ENCODE measurements at regions not wholly inside any gene's neighbourhood (a gene's known extent, or its start where the extent isn't known, plus 50 kb on each side); places are given as distances from the start of the nearest gene placed in this dataset.

DNA sequence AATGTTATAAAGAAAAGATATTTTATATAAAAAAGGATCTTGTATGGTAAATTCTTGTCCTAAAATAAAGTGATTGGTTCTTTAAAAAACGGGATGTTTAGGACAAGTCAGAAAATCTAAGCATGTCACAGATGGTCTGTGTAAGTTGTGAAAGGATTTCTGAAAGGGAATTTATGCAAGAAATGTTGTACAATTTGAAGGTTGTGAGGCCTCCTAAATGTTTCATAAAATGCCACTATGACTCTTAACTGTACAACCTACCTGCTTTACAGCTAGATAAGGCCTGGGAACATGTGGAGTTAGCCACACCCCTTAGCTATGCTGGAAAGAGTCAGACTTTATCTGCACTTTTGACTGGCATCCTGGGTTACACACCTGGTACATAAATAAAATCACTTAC lies 951.5 kb upstream of the POU3F4 start:
- H3K4me1 ChIP-seq (ENCODE audit: low read depth, poor library complexity, severe bottlenecking) = no peaks in the 10 kb centered on the region
- H3K27me3 ChIP-seq (ENCODE audit: insufficient read depth, low read depth) = no peaks in the 10 kb centered on the region

GRCh38 chrX:82585868-82586267 lies 922.2 kb upstream of the POU3F4 start:
- H3K4me2 ChIP-seq = no peak overlapping the region
- no peaks in the 10 kb centered on the region for H3K4me1 ChIP-seq (ENCODE audit: low read depth, poor library complexity, severe bottlenecking)
- no peak overlapping the region for H3K27ac ChIP-seq
- no peaks in the 10 kb centered on the region for H3K27me3 ChIP-seq (ENCODE audit: insufficient read depth, low read depth)
- no peak for TF ChIP-seq CTCF (conservative IDR thresholded peaks at IDR 0.05; ENCODE audit: low read depth, low read length)
- no peaks in the 10 kb centered on the region for H3K36me3 ChIP-seq (ENCODE audit: insufficient read depth)
- H3K4me3 ChIP-seq (IDR thresholded peaks at IDR 0.05; ENCODE audit: insufficient read depth, low read depth, low read length) = no peak overlapping the region
- H3K79me2 ChIP-seq (ENCODE audit: insufficient read depth, low read depth) = no peaks in the 10 kb centered on the region
- no peak overlapping the region for H3K9ac ChIP-seq
- H4K20me1 ChIP-seq (ENCODE audit: insufficient read depth) = no peaks in the 10 kb centered on the region
- no peak overlapping the region for H2AFZ ChIP-seq (ENCODE audit: low read depth)

More for the DNA sequence above, 951.5 kb upstream of the POU3F4 start:
- no peak overlapping the region for H3K9ac ChIP-seq
- H4K20me1 ChIP-seq (ENCODE audit: insufficient read depth) = no peaks in the 10 kb centered on the region
- H3K79me2 ChIP-seq (ENCODE audit: insufficient read depth, low read depth) = no peaks in the 10 kb centered on the region
- no peaks in the 10 kb centered on the region for H3K36me3 ChIP-seq (ENCODE audit: insufficient read depth)
- H3K27ac ChIP-seq = no peak overlapping the region
- H3K4me3 ChIP-seq (IDR thresholded peaks at IDR 0.05; ENCODE audit: insufficient read depth, low read depth, low read length) = no peak overlapping the region
- H2AFZ ChIP-seq (ENCODE audit: low read depth) = no peak overlapping the region
- no peak overlapping the region for H3K4me2 ChIP-seq
- TF ChIP-seq CTCF (conservative IDR thresholded peaks at IDR 0.05; ENCODE audit: low read depth, low read length) = no peak

- Histone ChIP-seq H3K4me3 (IDR thresholded peaks at IDR 0.05; ENCODE audit: insufficient read depth, low read depth, low read length) (no peak overlapping the region), H3K79me2 (ENCODE audit: insufficient read depth, low read depth) (no peaks in the 10 kb centered on the region), H3K4me2 (no peak overlapping the region), H4K20me1 (ENCODE audit: insufficient read depth) (no peaks in the 10 kb centered on the region), H3K27ac (no peak overlapping the region), H2AFZ (ENCODE audit: low read depth) (no peak overlapping the region), H3K4me1 (ENCODE audit: low read depth, poor library complexity, severe bottlenecking) (no peaks in the 10 kb centered on the region), H3K36me3 (ENCODE audit: insufficient read depth) (no peaks in the 10 kb centered on the region), H3K27me3 (ENCODE audit: insufficient read depth, low read depth) (no peaks in the 10 kb centered on the region), H3K9ac (no peak overlapping the region)
- TF ChIP-seq CTCF (conservative IDR thresholded peaks at IDR 0.05; ENCODE audit: low read depth, low read length) = no peak
Observed at GRCh38 chrX:82589410-82589809, 918.7 kb upstream of the POU3F4 start.

DNA sequence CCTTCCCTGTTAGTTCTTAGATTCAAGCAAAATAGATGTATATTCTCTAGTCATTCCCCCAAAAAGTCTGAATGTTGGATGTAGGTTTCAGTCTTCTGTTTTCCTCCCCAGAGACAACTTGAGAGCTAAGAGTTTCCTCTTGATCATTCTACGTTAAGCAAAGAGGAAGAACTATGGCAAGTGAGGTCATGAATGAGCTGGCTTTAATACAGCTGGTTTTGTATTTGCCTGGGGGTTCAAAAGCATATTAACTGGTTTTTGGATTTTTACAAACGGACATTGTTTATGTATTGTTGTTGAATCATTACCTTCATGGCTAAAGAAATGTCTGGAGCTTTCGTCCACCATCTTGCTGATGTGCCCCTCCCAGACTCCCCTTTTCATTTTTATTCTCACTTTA lies 916.7 kb upstream of the POU3F4 start:
- Histone ChIP-seq H3K79me2 (ENCODE audit: insufficient read depth, low read depth) (no peaks in the 10 kb centered on the region), H3K4me1 (ENCODE audit: low read depth, poor library complexity, severe bottlenecking) (no peaks in the 10 kb centered on the region), H3K27ac (no peak overlapping the region), H4K20me1 (ENCODE audit: insufficient read depth) (no peaks in the 10 kb centered on the region), H3K27me3 (ENCODE audit: insufficient read depth, low read depth) (no peaks in the 10 kb centered on the region), H3K4me2 (no peak overlapping the region), H3K4me3 (IDR thresholded peaks at IDR 0.05; ENCODE audit: insufficient read depth, low read depth, low read length) (no peak overlapping the region), H3K36me3 (ENCODE audit: insufficient read depth) (no peaks in the 10 kb centered on the region), H2AFZ (ENCODE audit: low read depth) (no peak overlapping the region), H3K9ac (no peak overlapping the region)
- TF ChIP-seq CTCF (conservative IDR thresholded peaks at IDR 0.05; ENCODE audit: low read depth, low read length) = no peak

GRCh38 chrX:82626978-82627377 lies 881.1 kb upstream of the POU3F4 start:
- TF ChIP-seq CTCF (conservative IDR thresholded peaks at IDR 0.05; ENCODE audit: low read depth, low read length) = no peak
- Histone ChIP-seq H3K4me2 (no peak overlapping the region), H2AFZ (ENCODE audit: low read depth) (no peak overlapping the region), H4K20me1 (ENCODE audit: insufficient read depth) (no peaks in the 10 kb centered on the region), H3K27me3 (ENCODE audit: insufficient read depth, low read depth) (no peaks in the 10 kb centered on the region), H3K79me2 (ENCODE audit: insufficient read depth, low read depth) (no peaks in the 10 kb centered on the region), H3K4me1 (ENCODE audit: low read depth, poor library complexity, severe bottlenecking) (no peaks in the 10 kb centered on the region), H3K36me3 (ENCODE audit: insufficient read depth) (no peaks in the 10 kb centered on the region), H3K9ac (no peak overlapping the region), H3K4me3 (IDR thresholded peaks at IDR 0.05; ENCODE audit: insufficient read depth, low read depth, low read length) (no peak overlapping the region), H3K27ac (no peak overlapping the region)
